IPS DF 4.7 (cell line): ENCODE measurements at regions not wholly inside any gene's neighbourhood (a gene's known extent, or its start where the extent isn't known, plus 50 kb on each side); places are given as distances from the start of the nearest gene placed in this dataset.
"Not testable (repeated sequence)": the region's sequence is repeated elsewhere in the genome, so short reads cannot be mapped to it uniquely, and the experiment has no call there.

Source experiments
- DNase-seq: peaks from one replicate; pipeline ENCODE4 v3.0.0-alpha.2; 2013; ENCODE audit warnings: low spot score; ENCODE audit errors: extremely low read depth

DNA sequence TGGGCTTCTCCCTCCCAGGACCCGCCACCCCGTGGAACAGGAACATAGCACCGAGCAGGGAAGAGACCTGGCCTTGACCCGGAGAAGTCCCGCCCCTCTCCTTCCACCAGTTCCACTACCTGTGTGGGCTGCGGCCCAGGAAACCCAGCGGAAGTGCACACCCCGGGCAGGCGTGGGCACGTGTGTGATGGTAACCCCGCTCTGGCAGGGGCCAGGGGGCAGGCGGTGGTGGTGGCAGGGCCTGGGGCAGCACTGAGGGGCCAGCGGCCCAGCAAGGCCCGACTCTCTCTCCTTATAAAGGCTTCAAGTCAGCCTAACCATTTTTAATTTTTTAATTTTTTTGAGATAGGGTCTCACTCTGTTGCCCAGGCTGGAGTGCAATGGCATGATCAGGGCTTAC, 129.0 kb upstream of the FAM98A start:
- DNase-seq, result no peak

DNA sequence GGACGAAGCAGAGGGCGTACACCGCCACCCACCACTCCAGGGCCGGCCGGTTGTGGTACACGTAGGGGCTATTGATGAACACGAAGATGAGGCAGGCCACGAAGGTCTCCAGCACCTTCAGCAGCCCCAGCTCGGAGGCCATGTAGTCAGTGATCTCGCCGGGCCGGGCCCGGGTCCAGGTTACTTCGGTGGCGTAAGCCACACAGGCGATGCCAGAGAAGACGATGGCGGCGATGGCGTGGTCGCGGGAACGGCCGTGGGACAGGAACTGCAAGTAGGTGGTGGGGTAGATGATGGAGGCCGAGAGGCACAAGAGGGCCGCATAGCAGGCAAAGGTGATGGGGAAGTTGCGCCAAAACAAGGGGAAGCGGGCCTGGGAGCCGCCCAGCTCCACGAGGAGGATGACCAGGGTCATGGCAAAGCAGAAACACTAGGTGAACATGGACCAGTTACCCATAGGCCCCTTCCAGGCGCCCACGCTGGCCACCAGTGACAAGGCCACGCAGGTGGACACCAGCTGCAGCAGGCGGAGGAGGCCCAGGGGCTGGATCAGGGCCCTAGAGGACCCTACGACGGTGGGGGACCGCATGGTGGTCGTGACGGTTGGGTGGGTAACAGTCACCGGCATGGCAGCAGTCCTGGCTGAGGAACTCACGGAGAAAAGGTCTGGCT, 128.4 kb upstream of the FAM98A start:
- no peak for DNase-seq

DNA sequence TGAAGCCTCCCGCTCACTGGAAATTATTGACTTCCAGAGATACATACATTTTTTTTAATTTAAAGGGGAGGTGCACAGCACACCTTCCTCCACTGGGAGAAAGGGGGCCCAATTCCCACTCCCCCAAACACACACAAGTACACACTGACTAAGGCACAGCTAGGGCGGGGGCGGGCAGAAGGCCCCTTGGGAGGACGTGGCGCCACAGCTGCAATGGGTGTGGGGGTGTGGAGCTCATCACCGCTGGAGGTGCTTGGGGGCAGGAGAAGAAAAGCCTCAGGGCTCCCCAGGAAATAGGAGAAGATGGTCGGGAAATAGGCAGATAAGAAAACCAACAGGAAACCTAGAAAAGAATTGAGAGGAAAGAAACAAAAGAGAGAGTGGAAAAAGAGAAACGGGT, 127.3 kb upstream of the FAM98A start:
- DNase-seq, result no peak

DNA sequence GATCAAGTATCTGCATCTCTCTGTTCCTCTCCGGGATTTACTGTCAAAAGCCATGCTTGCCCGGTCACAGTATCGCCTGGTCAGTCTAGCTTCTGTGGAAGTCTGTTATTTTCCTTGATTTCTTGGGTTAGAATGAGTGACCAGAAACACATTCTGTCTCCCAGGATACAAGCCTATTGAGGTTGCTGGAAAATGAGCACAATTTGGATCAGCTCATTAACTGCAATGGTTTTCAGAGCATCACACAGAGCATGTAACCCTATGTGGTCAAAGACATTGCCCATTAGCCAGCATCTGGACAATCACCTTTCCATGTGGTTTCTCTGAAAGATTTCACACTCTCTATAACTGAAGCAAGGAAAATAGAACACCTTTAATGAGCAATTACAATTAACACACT, 124.2 kb upstream of the FAM98A start:
- no peak for DNase-seq

DNA sequence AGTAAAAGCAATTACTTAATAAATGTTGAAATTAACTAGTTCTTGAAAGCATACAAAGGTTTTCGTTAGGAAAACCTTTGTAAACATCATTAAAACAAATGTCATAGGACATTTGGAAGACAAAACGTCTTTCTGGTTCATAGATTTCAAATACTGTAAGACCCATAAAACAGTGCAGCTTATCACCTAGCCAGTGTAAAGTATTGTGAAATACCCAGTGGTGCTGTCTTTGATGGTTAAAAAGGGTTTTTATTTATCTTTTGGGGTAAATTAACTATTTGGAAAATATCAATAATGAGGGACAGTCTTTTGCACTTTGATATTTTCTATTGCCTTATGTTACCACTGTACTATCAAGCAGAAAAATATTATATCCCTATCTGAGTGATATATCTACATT, 120.0 kb upstream of the FAM98A start:
- DNase-seq, result no peak

DNA sequence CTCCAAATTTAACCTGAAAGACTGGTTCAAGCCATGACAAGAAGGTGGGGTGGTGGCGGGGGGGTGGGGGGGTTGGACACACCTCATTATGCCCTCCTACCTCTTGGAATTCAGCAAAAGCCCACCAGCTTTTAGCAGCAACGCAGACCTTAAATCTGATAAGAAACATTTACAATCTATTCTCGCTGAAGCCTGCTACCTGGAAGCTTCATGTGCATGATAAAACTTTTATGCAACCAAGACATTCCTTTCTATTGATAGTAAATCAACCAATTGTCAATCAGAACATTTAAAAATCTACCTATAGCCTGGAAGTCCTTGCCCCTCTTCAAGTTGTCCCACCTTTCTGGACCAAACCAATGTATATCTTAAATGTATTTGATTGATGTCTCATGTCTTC, 113.6 kb upstream of the FAM98A start:
- DNase-seq, result no peak

DNA sequence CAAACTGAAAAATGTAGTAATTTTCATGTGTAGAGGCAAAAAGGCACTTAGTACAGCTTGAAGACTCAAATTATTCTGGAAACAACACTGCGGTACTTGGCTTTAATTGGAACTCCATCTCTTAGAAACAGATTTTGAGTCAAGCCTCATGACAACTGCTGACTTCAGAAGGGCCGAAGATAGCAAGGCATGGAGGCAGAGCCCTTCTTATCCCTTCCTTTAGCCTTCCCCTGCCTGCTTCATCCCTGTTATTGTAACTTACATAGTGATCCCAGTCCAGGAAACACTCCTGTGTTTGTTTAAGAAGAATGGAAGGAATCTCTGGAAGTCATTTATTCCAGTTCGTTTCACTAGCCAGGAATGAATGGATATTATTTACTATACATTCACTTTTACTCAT, 110.9 kb upstream of the FAM98A start:
- no peak for DNase-seq

DNA sequence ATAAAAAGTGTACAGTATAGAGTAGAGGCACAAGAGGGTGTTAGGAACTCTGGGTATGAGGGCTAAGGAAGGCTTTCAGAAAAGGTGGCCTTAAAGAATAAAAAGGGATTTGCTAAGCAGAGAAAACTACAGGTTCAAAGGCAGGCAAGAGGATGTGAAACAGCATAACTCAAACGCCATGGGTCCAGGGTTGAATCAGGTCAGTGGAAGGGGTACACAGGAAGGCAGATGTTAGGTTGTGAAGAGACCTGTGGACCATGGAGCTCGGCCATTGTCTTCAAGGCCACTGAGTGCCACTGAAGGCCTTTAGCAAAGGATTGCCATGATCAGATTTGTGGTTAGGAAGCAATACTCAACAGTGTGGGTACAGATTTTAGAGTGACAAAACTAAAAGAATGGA, 108.2 kb upstream of the FAM98A start:
- no peak for DNase-seq

DNA sequence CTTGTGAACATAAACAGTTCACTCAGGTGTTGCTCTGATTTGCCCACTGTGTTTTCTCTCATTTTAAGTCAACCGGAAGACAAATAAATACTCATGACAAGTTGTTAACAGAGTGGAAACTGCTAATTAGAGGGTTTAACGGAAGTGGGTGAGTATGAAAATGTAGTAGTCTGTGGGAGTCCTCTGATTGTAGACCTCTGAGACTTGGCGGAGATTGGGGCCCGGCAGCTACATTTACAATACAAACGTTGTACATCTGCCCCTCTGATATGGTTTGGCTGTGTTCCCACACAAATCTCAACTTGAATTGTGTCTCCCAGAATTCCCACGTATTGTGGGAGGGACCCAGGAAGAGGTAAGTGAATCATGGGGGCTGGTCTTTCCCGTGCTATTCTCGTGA, 107.3 kb upstream of the FAM98A start:
- DNase-seq, result no peak

DNA sequence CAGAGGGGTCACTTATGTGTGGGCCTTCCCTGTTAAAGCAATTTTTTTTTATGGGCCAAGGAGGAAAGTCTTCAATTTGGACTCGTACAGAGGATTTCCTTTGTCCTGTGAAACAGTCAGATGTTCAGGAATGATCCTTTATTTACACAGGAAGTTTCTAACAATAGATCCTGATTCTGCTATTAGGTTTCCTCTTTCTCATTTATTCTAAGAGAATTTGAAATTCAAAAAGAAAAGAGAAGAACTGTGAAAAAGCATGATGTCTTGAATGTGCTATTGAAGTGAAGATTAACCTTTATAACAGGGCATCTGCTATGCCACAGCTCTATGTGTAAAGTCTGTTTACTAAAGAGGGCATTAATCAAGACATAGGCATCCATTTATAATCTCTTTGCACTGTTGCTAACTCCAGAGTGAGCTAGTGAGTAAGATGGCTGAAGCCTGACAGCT, 105.3 kb upstream of the FAM98A start:
- no peak for DNase-seq

DNA sequence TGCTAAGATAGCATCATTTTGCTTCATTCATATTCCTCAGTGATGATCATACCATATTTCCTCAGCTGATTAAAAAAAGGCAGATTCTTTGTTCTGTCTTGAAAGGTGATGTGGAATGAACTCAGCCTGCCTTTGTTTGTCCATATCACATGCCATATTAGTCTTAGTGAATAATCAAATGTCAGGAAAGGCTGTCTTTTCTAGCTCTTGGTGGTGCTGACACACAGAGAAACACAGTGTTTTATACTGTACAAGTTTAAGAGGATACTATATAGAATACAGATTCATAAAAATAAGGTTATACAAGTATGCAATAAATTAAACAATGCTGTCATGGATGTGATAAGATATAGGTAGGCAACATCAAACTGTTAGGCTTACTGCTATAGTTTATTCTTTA, 97.1 kb upstream of the FAM98A start:
- no peak for DNase-seq

DNA sequence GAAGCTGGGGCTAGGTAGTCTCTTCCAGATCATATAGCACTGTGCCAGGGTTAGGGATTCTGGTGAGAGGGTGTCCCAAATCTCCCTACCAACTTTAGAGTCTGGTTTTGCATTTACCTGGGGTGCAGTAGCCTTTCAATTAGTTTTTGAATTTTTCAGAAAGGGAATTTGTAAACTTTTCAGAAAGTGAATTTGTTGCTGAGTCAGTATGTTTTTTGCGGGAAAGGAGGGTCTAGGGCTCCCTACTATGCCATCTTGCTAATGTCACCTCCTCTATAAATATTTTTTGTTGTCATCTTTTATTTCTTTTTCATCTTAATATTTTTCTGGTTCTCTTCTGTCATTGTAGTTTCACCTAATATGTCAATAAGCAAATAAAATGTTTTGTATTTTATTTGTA, 95.8 kb upstream of the FAM98A start:
- no peak for DNase-seq

DNA sequence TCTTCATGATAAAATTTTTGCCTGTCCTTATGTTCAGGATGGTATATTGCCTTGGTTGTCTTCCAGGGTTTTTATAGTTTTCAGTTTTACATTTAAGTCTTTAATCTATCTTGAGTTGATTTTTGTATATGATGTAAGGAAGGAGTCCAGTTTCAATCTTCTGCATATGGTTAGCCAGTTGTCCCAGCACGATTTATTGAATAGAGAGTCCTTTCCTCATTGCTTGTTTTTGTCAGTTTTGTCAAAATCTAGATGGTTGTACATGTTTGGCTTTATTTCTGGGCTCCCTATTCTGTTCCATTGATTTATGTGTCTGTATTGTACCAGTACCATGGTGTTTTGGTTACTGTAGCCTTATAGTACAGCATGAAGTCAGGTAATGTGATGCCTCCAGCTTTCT, 91.6 kb upstream of the FAM98A start:
- DNase-seq, result not testable (repeated sequence)

DNA sequence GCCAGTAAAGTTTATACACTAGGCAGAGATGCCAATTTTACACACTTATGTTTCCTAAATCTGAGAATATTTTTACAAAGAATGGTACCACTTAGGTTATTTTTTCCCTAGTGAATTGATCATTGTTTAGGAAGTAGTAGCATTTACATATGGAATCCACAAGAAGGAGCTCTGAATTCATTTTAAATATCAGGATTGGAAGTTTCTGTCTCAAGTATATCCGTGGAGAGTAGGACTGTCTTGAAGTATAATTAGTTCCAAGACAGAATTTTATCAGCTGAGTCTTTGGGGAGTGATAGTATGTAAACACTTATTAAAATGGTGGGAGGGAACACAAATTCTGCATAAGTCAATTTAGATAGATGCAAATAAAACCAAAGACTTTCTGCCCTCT, 82.3 kb upstream of the FAM98A start:
- DNase-seq, result no peak

DNA sequence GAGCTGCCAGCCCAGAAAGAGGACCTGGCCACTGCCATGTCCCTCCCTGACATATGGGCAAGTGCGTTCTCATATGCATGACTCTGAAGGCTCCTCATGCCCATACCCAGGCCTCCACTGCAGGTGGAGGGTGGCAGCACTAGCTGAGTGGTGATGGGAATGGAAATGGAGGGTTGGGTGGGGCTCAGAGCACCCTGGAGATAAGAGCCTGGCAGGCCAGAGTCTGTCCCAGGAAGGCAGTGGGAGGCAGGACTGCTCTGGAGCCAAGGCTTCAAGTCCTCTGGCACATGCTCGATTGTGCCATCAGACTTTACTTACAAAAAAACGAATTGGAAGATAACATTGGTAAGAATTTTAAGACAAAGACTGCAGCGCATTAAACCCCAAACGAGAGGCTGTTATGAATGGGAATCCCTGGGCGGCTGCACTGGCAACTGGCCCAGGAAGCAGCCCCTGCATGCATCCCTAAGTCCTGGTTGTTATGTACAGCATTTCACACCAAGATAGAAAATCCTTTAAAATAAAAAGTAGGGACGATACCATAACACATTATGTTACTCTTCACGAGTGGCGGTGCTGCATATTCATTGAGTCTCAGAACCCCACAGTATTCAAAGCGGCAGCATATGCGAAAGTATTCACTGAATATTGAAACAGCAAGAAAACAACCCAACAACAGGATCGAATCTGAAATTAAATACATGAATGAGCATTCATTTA, 81.7 kb upstream of the FAM98A start:
- no peak for DNase-seq

DNA sequence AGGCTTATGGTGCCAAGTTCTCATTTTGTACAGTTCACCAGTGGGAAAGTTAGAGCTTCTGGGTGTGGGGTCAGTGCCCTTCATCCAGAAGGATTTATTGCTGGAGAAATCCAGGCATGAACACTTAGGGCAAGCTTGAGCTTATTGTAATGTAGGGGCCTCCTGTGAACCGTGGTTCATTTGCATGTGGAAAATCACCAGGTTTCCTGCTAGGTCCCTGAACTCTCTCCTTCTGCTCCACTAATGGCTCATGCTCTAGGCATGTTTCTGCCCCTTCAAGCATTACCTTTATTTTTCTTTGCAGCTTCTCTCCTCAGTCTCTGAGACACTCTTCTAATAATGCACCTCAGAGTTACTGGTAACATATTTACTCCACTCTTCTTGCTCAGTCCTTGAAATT, 79.3 kb upstream of the FAM98A start:
- DNase-seq, result no peak

DNA sequence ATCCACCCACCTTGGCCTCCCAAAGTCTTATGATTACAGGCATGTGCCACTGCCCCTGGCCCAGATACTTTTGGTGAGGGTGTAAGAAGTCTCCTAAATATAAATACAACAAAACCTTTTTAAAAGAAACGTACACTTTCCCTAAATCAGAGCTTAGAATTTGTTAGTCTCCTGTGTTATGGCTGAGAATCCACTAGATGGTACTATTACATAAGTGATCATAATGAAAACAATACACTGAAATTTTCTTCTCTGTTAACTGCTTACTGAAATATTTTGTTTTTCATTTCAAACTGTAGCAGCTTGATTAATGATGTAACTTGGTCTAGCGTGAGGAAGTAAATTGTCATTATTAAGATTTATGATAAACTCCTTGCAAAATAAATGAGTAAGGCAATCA, 74.8 kb upstream of the FAM98A start:
- no peak for DNase-seq

DNA sequence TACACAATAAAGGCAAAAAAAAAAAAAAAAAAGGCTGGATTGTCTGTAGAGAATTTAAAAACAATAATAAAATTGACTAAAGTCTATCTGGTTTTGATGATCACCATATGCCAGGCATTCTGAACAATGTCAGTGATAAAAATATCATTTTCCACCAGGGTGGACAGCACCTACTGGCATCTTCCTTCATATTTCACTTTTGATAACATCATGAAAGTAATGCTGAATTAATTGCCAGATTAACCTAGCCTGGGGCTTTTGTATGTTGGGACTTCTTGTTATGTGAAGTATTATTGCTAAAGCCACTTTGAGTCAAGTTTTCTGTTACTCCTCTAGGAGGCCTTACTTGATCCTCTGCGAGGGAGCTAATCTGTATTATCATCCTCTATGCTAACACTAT, 73.8 kb upstream of the FAM98A start:
- no peak for DNase-seq

DNA sequence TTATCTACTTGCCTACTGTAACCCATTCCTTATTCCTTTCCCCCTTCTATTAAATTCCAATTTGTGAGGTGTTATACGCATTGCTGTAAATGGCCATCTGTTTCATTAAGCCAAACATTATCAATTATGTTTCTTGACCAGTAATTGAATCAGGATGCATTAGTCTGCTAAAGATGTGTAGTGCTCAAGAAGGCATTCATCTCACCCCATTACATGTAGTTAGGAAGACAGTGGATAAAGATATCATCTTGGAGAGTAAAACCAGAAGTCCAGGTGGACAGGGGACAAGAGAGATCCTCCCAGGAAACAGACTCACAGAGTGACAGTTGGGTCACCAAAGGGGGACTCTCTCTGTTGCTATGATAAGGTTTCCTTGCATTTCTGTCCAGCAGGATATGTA, 73.3 kb upstream of the FAM98A start:
- no peak for DNase-seq

DNA sequence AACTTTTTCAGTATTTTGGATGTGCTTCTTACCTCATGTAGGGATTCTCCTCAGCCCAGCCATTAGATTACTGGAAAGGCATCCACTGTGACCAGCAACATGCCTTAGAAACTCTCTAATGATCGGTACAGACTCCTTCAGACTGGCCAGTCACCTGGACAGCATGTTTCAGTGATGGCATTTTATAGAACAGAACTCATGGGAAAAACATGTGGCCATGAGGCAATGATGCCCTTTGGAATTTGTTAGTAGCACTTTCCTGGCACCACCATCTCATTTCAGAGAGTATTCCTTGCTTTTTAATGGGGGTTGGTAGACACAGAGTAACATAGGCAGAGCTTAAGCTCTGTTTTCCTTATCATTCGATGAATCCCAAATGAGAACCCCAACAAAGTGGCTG, 72.1 kb upstream of the FAM98A start:
- no peak for DNase-seq

DNA sequence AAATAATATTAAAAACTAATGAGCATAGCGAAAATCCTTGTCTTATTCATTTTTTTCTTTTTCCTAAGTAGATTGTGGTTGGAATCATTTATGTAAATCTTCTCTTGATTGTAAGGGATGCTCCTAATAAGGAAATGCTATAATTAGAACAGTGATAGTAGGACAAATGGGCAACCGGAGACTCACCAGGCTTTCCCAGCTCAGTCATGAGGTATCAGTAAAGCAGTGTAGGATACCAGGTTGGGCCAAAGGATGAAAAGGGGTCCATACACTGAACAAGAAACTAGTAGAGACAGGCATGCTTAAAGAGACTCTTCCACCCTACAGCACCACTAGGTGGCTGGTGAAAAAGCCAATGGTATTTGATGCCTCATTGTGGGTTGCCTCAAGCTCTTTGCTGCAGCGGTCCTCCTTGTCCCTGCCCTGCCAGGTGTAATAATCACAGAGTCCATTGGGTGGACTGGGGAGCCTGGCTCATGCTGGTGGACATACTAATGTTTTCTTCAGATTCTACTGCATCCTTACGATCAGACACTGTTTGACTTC, 71.4 kb upstream of the FAM98A start:
- DNase-seq, result peak; percentile 30

DNA sequence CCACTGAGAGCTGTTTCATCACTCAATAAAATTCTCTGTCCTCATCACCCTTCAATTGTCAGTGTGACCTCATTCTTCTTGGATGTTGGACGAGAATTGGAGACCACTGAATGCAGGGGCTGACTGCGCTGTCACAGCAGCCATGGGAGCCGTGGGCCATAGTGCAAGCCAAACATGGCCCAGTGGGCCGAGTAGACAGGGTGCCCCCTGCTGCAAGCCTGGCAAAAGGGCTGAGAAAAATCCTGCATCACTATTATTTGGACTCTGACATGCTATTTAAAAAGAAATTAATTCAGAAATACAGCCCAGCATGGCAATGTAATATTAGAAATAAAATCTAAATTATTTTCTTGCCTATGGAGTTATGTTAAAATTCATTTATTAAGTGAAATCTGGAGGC, 67.8 kb upstream of the FAM98A start:
- DNase-seq, result no peak

DNA sequence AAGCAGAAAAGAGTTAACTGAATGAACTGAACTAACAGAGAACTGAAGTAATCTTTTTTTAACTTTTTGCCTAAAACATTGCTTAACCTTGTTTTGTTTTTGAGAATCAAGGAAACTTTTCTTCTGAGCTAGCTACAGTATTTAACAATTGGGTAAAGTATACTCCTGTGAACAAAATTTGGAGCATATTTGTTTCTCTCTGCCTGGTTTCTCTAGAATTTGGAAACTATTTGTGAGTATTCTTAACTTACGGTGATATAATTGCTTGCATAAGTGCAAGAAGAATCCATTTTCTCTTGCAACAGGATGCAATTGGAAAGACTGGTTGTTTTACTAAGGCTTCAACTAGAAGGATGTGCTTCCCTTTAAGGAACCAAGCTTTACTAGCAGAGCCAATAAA, 65.9 kb upstream of the FAM98A start:
- no peak for DNase-seq
